Sigmoid colon (tissue), 4 donors: ENCODE measurements at regions not wholly inside any gene's neighbourhood (a gene's known extent, or its start where the extent isn't known, plus 50 kb on each side); places are given as distances from the start of the nearest gene placed in this dataset.

Experiments used
- CTCF ChIP-seq, 4 experiments: fragments of 450-650 bp in 3 of 4; fragments of 200-600 bp in 1 of 4; IDR thresholded peaks; one replicate each; pipeline ENCODE4 v1.5.1; 2016 to 2019; ENCODE audit warnings: antibody characterized with exemption in 4 of 4, mild to moderate bottlenecking in 3 of 4, moderate library complexity in 2 of 4
- EP300 ChIP-seq, 4 donors: sonication (generic); formaldehyde crosslinking; IDR thresholded peaks; one replicate each; pipeline ENCODE4 v1.6.1; 2017; ENCODE audit warnings: antibody characterized with exemption in 4 of 4

GRCh38 chr12:25875661-25876060, 82.8 kb upstream of the RASSF8 start:
- TF ChIP-seq CTCF (IDR thresholded peaks at IDR 0.05) = no peak
- no peak for TF ChIP-seq EP300 (IDR thresholded peaks at IDR 0.05)
